ENCODE measurements at regions not wholly inside any gene's neighbourhood (a gene's known extent, or its start where the extent isn't known, plus 50 kb on each side); places are given as distances from the start of the nearest gene placed in this dataset.
"Not testable (repeated sequence)": the region's sequence is repeated elsewhere in the genome, so short reads cannot be mapped to it uniquely, and the experiment has no call there.

DNA sequence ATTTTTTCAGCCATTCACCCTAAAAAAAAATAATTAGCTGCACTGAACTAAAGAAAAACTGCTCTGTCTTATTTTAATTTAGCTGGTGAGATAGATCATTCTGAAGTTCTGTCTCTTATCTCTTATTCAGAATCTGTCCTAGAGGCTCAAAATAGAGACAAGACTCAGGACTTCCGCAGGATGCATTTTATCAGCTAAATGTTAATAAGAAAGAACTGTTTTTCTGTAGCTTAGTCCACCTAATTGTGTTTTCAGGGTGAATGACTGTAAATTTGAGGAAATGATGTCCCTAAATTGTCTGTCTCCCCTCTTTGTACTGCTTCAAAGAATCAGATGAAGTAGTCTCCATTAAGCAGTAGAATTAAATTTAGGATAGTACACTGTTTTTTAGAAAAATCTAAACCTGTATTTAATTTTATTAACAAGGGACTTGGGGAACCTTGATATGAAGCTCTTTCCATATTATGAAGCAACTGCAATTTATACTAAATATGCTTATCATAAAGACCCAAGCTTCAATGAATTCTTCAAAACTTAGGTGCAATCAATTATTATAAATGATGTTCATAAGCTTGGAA, 671.9 kb downstream of the RWDD3 start:
- Mint-ChIP-seq H3K4me3 (no peak overlapping the region), H3K36me3 (no peaks in the 10 kb centered on the region), H3K4me1 (no peaks in the 10 kb centered on the region), H3K27me3 (no peaks in the 10 kb centered on the region), H3K27ac (no peak overlapping the region), H3K9me3 (peaks cover 20% of the 10 kb centered on the region)

DNA sequence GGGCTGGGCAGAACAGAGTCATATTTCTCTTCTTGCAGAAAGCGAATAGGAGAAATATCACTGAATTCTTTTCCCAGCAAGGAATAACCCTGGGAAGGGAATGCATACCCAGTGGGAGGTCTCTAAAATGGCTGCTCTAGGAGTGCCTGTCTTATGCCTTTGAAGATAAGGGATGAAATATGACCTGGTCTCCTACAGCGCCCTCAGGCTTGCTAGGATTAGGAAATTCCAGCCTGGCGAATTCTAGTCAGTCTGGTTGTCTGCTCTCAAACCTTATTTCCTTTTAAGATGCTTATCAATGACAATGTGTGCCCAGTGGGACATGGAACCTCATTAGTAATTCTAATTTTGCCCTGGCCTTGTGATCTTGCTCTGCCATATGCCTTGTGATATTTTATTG, 677.7 kb downstream of the RWDD3 start:
- H3K9me3 Mint-ChIP-seq = peaks cover 20% of the 10 kb centered on the region
- not testable (repeated sequence) for H3K4me1 Mint-ChIP-seq, H3K36me3 Mint-ChIP-seq, H3K27ac Mint-ChIP-seq, H3K4me3 Mint-ChIP-seq, H3K27me3 Mint-ChIP-seq

DNA sequence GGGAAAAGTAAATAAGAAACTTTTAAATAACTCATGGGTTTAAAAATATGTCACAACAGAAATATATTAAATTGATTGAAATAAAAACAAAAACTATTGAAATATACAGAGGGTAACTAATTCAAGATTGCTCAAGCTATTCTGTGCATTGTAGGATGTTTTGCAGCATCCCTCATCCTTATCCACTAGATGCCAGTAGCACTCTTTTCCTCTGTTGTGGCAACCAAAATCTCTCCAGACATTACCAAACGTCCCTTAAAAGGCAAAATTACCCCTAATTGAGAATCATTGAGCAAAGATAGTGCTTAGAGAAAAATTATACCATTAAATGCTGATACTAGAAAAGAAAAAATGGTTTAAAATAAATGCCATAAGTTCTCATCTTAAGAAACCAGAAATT, 682.6 kb downstream of the RWDD3 start:
- Mint-ChIP-seq H3K9me3 (peaks cover under 1% of the 10 kb centered on the region), H3K4me1 (no peaks in the 10 kb centered on the region), H3K27ac (no peak overlapping the region), H3K36me3 (no peaks in the 10 kb centered on the region), H3K27me3 (no peaks in the 10 kb centered on the region), H3K4me3 (no peak overlapping the region)

DNA sequence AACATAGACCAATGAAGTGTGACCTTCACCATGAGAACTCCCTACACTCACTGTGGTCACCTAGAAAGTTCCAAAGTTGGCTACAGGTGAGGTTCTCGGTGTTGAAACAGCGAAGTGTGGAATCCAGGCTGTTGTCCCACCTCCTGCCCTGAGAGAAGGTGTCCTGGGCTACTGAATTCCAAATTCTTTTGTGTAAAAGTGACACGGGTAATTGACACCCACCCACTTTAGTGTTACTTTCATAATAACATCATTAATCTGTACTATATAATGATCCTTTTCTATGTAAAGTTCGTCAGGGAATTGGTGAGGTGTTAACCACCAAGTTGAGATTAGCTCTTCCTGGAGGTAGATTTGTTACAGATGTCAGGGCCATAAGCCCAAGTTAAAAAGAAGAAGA, 690.7 kb downstream of the RWDD3 start:
- Mint-ChIP-seq H3K4me3 (no peak overlapping the region), H3K4me1 (no peaks in the 10 kb centered on the region), H3K9me3 (no peaks in the 10 kb centered on the region), H3K27ac (no peak overlapping the region), H3K27me3 (no peaks in the 10 kb centered on the region), H3K36me3 (no peaks in the 10 kb centered on the region)

DNA sequence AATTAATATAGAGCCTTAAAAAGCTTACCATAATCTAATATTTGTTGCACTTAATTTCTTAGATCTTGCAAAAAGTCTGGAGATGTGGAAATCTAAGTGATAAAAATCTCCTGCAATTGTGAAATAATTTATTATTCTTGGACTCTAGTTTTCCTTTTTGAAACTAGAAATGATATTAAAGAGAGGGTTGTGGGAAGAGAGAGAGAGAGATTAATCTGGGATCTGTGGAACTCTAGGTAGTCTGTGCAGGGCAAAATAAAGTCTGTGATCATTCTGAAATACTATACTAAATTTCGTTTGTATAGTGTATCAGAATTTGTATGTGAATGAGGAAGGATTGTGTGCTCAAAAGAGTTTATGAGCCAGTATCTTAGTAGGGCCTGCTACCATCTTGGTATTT, 692.3 kb downstream of the RWDD3 start:
- no peak overlapping the region for H3K4me3 Mint-ChIP-seq
- H3K27ac Mint-ChIP-seq = no peak overlapping the region
- no peaks in the 10 kb centered on the region for H3K36me3 Mint-ChIP-seq
- no peaks in the 10 kb centered on the region for H3K4me1 Mint-ChIP-seq
- H3K27me3 Mint-ChIP-seq = no peaks in the 10 kb centered on the region
- H3K9me3 Mint-ChIP-seq = no peaks in the 10 kb centered on the region

DNA sequence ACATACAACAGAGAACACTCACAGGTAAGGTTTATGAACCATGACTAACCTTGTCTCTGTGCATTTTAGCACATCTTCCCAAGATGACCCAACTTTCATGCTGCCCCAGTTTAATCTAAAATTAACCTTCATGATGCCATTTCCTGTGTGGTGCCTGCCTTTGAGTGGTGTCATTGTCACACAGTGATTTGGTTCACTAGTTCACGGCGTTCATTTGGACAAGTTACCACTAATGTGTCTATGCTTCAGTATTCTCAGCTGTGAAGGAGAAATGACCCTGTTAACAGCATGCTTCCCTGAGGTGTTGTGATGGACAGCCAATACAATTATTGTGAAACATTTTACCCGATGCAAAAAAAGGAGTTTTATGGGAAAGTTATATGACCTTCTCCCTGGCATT, 693.1 kb downstream of the RWDD3 start:
- Mint-ChIP-seq H3K4me1 (no peaks in the 10 kb centered on the region), H3K27me3 (no peaks in the 10 kb centered on the region), H3K36me3 (no peaks in the 10 kb centered on the region), H3K27ac (no peak overlapping the region), H3K9me3 (no peaks in the 10 kb centered on the region), H3K4me3 (no peak overlapping the region)

DNA sequence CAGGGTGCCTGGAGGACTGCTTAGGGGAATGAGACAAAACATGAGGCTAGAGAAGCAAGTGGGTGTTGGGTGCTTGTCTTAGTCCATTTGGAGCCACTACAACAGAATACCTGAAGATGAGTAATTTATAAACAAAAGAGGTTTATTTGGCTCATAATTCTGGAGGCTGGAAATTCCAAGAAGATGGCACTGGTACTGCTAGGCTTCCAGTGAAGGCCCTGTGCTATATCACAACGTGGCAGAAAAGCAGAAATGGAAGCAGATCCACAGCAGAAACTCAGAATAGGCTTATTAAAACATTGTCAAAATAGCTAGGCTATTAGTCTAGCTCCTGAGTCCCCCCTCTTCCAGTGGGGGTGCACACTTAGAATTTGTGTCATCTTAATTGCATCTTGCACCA, 701.7 kb downstream of the RWDD3 start:
- Mint-ChIP-seq H3K36me3 (no peaks in the 10 kb centered on the region), H3K27ac (no peak overlapping the region), H3K9me3 (peaks cover 5% of the 10 kb centered on the region), H3K4me1 (no peaks in the 10 kb centered on the region), H3K27me3 (no peaks in the 10 kb centered on the region), H3K4me3 (no peak overlapping the region)

DNA sequence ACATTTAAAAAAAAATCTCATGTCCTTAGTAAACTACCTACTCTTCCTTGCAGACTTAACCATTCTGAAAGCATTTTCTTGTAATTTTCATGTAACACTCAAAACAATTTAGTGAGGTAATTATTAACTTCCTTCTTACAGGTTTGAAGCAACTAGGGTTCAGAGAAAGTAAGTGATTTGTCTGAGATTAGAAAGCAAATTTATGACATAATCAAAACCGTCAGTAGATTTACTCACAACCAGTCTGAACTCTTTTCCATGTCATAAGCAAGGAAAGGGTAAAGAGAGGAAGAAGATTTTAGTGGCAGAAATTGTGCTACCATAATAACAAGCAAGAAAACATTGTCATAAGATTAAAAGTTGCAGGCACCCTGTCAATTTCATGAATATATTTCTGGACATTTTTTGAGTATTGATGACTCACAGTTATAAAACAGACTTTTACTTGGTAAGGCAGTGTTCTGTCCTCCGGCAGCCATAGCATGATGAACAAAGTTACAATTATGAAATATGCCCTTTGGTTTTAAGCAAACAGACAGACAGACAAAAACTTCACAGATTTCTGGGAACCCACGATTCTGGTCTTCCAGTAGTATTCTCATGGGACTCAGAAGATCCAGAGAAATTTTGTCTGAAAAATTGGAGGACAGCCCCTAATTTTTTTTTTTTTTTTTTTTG, 707.2 kb downstream of the RWDD3 start:
- no peaks in the 10 kb centered on the region for H3K36me3 Mint-ChIP-seq
- no peak overlapping the region for H3K4me3 Mint-ChIP-seq
- no peak overlapping the region for H3K27ac Mint-ChIP-seq
- H3K4me1 Mint-ChIP-seq = no peaks in the 10 kb centered on the region
- H3K27me3 Mint-ChIP-seq = no peaks in the 10 kb centered on the region
- H3K9me3 Mint-ChIP-seq = no peaks in the 10 kb centered on the region

DNA sequence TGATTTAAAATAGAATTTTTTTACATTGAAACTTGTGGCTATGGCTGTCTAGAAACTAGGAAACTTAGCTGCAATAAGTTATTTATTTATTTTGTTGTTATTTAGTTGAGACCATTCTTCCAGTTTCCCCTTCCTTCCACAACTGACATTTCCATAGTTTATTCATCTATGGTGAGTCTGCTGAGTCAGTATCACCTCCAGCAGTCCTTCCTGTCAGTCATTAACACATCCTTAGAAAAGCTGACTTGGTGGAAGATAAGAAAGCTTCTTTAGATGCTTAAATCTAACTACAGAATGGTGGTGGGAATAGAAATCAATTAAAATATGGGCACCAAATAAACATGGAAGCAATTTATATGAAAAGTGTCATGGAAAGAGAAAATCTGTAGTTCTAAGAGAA, 714.0 kb downstream of the RWDD3 start:
- Mint-ChIP-seq H3K36me3 (no peaks in the 10 kb centered on the region), H3K27ac (no peak overlapping the region), H3K4me3 (no peak overlapping the region), H3K27me3 (no peaks in the 10 kb centered on the region), H3K9me3 (no peaks in the 10 kb centered on the region), H3K4me1 (no peaks in the 10 kb centered on the region)

DNA sequence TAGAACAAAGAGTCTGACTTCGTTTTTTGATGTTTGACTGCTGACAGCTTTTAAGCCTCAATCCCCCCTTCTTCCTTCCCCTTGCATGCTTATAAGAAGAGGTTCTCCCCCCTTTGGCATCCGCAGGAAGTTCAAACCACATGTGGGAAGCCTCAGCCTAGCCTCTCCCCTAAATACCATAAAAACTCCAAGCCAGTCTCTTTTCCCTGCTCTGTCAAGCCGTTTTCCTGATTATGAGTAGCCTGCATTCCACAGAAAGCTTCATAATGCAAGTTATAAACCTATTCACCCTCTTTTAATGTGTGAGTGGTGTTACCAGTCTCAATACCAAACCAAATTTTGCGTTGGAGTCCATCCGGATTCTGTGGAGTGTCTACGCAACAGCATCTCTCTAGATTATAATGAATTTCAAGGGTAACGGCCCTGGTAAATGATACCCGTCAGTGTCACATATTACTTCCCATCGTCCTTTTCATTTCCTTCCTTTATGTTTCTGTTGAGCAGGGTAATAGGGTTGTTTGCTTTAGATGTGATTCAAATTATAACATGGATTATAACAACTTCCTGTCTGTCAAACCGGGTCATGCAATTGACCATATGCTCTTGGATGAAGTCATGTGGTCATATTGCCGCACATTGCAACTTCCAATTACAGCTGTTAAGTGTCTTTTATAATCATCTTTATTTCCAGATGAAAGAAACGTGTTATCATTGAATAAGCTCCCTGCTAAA, 717.5 kb downstream of the RWDD3 start:
- H3K27ac Mint-ChIP-seq = no peak overlapping the region
- peaks cover 1% of the 10 kb centered on the region for H3K9me3 Mint-ChIP-seq
- H3K4me1 Mint-ChIP-seq = no peaks in the 10 kb centered on the region
- H3K4me3 Mint-ChIP-seq = no peak overlapping the region
- H3K27me3 Mint-ChIP-seq = no peaks in the 10 kb centered on the region
- no peaks in the 10 kb centered on the region for H3K36me3 Mint-ChIP-seq

DNA sequence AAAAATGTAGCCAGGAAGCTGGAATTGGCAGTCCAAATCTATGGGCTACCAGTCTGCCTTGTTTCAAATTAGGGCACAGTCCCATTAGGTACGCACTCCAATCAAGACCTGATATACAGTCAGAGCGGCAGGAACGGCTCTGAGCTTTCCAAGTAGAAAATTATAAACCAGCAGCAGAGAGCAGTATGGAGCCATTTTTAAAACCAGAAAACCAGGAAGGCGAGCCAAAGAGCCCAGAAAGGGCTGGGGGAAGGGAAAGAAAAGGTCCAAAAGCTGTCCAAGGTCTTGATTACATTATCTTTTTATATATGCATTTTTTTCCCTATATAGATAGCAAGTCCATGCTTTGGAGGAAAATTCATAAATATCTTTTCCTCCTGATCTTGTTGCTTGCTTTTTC, 719.0 kb downstream of the RWDD3 start:
- peaks cover 5% of the 10 kb centered on the region for H3K9me3 Mint-ChIP-seq
- H3K4me3 Mint-ChIP-seq = no peak overlapping the region
- H3K27ac Mint-ChIP-seq = no peak overlapping the region
- H3K4me1 Mint-ChIP-seq = no peaks in the 10 kb centered on the region
- H3K36me3 Mint-ChIP-seq = no peaks in the 10 kb centered on the region
- H3K27me3 Mint-ChIP-seq = no peaks in the 10 kb centered on the region

DNA sequence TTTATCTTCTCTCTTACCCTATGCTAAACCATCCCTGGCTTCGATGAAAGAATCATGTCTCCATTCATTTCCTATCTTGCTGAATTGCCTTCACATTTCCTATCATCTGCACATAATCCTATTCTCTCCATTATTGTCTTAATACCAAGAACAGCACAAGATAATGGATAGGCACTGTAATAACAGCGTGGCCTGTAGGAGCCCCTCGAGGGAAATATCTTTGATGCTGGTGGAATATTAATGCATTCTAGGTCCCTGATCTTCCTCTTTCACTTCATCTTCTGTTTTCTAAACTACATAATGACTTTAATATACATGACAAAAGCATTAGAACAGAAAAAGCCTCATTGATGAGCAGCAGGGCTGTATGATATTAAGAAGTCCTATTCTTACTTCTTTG, 720.6 kb downstream of the RWDD3 start:
- H3K4me1 Mint-ChIP-seq = no peaks in the 10 kb centered on the region
- no peak overlapping the region for H3K4me3 Mint-ChIP-seq
- no peaks in the 10 kb centered on the region for H3K27me3 Mint-ChIP-seq
- H3K36me3 Mint-ChIP-seq = no peaks in the 10 kb centered on the region
- no peak overlapping the region for H3K27ac Mint-ChIP-seq
- peaks cover 10% of the 10 kb centered on the region for H3K9me3 Mint-ChIP-seq

DNA sequence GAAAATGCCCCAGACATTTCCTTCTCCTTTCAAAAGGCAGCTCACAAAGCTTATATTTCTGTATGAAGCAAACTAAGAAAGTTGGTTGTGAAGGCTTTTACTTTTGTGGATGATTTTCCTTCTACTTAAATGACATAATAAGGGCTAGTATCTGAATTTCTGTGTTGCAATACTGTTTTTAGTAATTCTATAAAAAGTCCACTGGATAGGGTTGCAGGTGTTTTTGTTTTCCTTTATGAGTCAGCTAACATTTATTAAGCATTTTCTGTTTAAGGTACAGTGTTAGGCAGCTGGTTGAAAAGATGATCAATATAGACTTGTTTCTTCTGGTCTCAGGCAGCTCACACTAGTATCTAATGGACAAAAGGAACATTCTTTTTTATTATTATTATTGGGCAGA, 722.2 kb downstream of the RWDD3 start:
- Mint-ChIP-seq H3K36me3 (no peaks in the 10 kb centered on the region), H3K27me3 (no peaks in the 10 kb centered on the region), H3K4me3 (no peak overlapping the region), H3K27ac (no peak overlapping the region), H3K9me3 (peaks cover 10% of the 10 kb centered on the region), H3K4me1 (no peaks in the 10 kb centered on the region)

DNA sequence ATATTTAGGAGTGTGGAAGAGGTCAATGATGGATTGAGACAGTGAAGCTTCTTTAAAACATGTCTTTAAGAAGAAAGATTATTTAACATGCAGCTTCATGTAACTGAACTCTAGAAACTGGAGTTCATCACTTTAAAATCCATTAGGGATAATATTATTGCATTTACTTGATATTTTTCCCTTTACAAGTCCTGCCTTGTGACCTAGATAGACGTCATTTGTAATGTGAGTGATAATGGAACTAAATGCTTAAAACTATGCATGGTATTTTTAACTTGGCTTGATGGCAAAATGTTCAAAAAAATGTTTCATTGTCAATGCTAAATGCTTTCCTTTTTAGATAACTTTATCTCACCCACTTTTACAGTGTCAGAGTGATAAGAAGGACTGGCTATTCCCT, 723.7 kb downstream of the RWDD3 start:
- Mint-ChIP-seq H3K9me3 (peaks cover 18% of the 10 kb centered on the region), H3K4me3 (no peak overlapping the region), H3K27me3 (no peaks in the 10 kb centered on the region), H3K27ac (no peak overlapping the region), H3K4me1 (no peaks in the 10 kb centered on the region), H3K36me3 (no peaks in the 10 kb centered on the region)

DNA sequence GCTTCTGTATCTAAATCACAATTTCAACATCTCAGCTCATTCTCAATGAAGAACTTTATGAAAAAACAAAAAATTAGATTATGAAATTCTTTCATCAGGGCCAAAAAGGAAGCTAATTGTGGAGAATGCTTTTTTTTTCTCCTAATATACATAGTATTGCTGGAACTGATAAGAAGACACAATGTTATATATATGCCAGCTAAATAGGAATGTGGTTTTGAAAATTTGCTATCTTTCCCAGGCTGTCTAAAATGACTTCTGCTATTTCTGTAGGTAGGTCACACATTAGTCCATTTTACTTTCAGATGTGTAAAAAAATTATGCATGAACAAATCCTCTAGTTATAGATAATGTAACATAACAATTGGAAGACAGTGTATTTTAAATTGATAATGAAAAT, 732.9 kb downstream of the RWDD3 start:
- no peaks in the 10 kb centered on the region for H3K36me3 Mint-ChIP-seq
- H3K4me1 Mint-ChIP-seq = no peaks in the 10 kb centered on the region
- H3K27ac Mint-ChIP-seq = no peak overlapping the region
- H3K4me3 Mint-ChIP-seq = no peak overlapping the region
- no peaks in the 10 kb centered on the region for H3K27me3 Mint-ChIP-seq
- H3K9me3 Mint-ChIP-seq = peaks cover 17% of the 10 kb centered on the region

DNA sequence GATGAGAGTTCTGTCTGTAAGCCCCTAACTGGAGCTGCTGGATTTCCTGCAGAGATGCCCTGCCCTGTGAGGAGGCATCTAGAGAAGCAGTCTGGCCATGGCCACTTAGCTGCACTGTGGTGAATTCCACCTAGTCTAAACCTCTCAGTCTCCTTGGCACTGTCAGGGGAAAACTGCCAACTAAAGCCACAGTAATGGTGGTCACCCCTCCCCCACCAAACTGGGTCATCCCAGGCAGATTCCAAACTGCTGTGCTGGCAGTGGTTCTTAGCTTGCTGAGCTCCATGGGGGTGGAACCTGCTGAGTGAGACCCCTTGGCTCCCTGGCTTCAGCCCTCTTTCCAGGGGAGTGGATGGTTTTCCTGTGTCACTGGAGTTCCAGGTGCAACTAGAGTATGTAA, 740.6 kb downstream of the RWDD3 start:
- H3K27me3 Mint-ChIP-seq = no peaks in the 10 kb centered on the region
- no peaks in the 10 kb centered on the region for H3K4me1 Mint-ChIP-seq
- no peaks in the 10 kb centered on the region for H3K36me3 Mint-ChIP-seq
- H3K9me3 Mint-ChIP-seq = peaks cover 12% of the 10 kb centered on the region
- no peak overlapping the region for H3K27ac Mint-ChIP-seq
- H3K4me3 Mint-ChIP-seq = no peak overlapping the region
